ENCODE measurements at regions not wholly inside any gene's neighbourhood (a gene's known extent, or its start where the extent isn't known, plus 50 kb on each side); places are given as distances from the start of the nearest gene placed in this dataset.
A peak's percentile ranks its signal among the peaks of the same experiment; 100 is the strongest.

- no peak overlapping the region for H3K4me3 ChIP-seq
- H3K4me1 ChIP-seq, result no peaks in the 10 kb centered on the region
- H3K36me3 ChIP-seq, result no peaks in the 10 kb centered on the region
- no peaks in the 10 kb centered on the region for H3K27me3 ChIP-seq
- no peak for TF ChIP-seq EP300 (IDR thresholded peaks at IDR 0.05)
- no peak for TF ChIP-seq POLR2A (IDR thresholded peaks at IDR 0.05)
- TF ChIP-seq CTCF (IDR thresholded peaks at IDR 0.05), result no peak
- TF ChIP-seq POLR2AphosphoS5 (IDR thresholded peaks at IDR 0.05), result no peak
- H3K27ac ChIP-seq, result no peak overlapping the region
- no peaks in the 10 kb centered on the region for H3K9me3 ChIP-seq
- ATAC-seq (ENCODE audit: low FRiP score in 2 of 2) (no peak), DNase-seq (peak in 1 of 2 donors; percentile 40)
- WGBS, 2 donors, result 75% methylated on average over 6 of the region's 6 CpGs
Measured at GRCh38 chr13:50668049-50668448, 175.4 kb downstream of the DLEU7 start.

GRCh38 chr13:50668691-50669271 lies 174.7 kb downstream of the DLEU7 start:
- Histone ChIP-seq H3K27ac (no peak overlapping the region), H3K4me1 (no peaks in the 10 kb centered on the region), H3K36me3 (no peaks in the 10 kb centered on the region), H3K27me3 (no peaks in the 10 kb centered on the region), H3K9me3 (no peaks in the 10 kb centered on the region), H3K4me3 (no peak overlapping the region)
- TF ChIP-seq POLR2AphosphoS5 (IDR thresholded peaks at IDR 0.05) (no peak), CTCF (IDR thresholded peaks at IDR 0.05) (no peak)
- no peak for ATAC-seq (ENCODE audit: low FRiP score in 2 of 2)
- WGBS, 2 donors, result 78 to 84% methylated on average over 3 of the region's 3 CpGs
- DNase-seq, result no peak

GRCh38 chr13:50670272-50670671 lies 173.2 kb downstream of the DLEU7 start:
- H3K4me3 ChIP-seq, result no peak overlapping the region
- no peaks in the 10 kb centered on the region for H3K36me3 ChIP-seq
- DNase-seq (no peak), ATAC-seq (ENCODE audit: low FRiP score in 2 of 2) (no peak)
- no peak overlapping the region for H3K27ac ChIP-seq
- H3K27me3 ChIP-seq, result no peaks in the 10 kb centered on the region
- no peaks in the 10 kb centered on the region for H3K4me1 ChIP-seq
- H3K9me3 ChIP-seq, result no peaks in the 10 kb centered on the region
- TF ChIP-seq EP300 (IDR thresholded peaks at IDR 0.05) (no peak), POLR2AphosphoS5 (IDR thresholded peaks at IDR 0.05) (no peak), POLR2A (IDR thresholded peaks at IDR 0.05) (no peak), CTCF (IDR thresholded peaks at IDR 0.05) (no peak)
- WGBS, 2 donors, result 96 to 97% methylated on average over 8 of the region's 8 CpGs

- H3K4me3 ChIP-seq, result no peak overlapping the region
- no peaks in the 10 kb centered on the region for H3K27me3 ChIP-seq
- no peaks in the 10 kb centered on the region for H3K9me3 ChIP-seq
- TF ChIP-seq EP300 (IDR thresholded peaks at IDR 0.05), result no peak
- TF ChIP-seq POLR2A (IDR thresholded peaks at IDR 0.05), result no peak
- no peaks in the 10 kb centered on the region for H3K36me3 ChIP-seq
- ATAC-seq (ENCODE audit: low FRiP score in 2 of 2), result no peak
- peaks cover 0 to 6% (median 3%) of the 10 kb centered on the region in 4 donors for H3K4me1 ChIP-seq
- WGBS, 2 donors, result 91 to 94% methylated on average over 4 of the region's 4 CpGs
- DNase-seq, result no peak
- no peak overlapping the region for H3K27ac ChIP-seq
Measured at GRCh38 chr13:50670847-50671496, 172.5 kb downstream of the DLEU7 start.

- Histone ChIP-seq H3K9me3 (no peaks in the 10 kb centered on the region), H3K4me3 (no peak overlapping the region), H3K4me1 (peaks cover 4 to 11% (median 8%) of the 10 kb centered on the region in 4 donors), H3K27ac (no peak overlapping the region), H3K36me3 (no peaks in the 10 kb centered on the region), H3K27me3 (no peaks in the 10 kb centered on the region)
- no peak for ATAC-seq (ENCODE audit: low FRiP score in 2 of 2)
- 91 to 96% methylated on average over 3 of the region's 3 CpGs for WGBS, 2 donors
- TF ChIP-seq EP300 (IDR thresholded peaks at IDR 0.05) (no peak), POLR2AphosphoS5 (IDR thresholded peaks at IDR 0.05) (no peak), CTCF (IDR thresholded peaks at IDR 0.05) (no peak), POLR2A (IDR thresholded peaks at IDR 0.05) (no peak)
- no peak for DNase-seq
Measured at GRCh38 chr13:50671497-50671850, 172.0 kb downstream of the DLEU7 start.
